GM12878 (cell line): ENCODE measurements at regions not wholly inside any gene's neighbourhood (a gene's known extent, or its start where the extent isn't known, plus 50 kb on each side); places are given as distances from the start of the nearest gene placed in this dataset.
"Not testable (repeated sequence)": the region's sequence is repeated elsewhere in the genome, so short reads cannot be mapped to it uniquely, and the experiment has no call there.

ENCODE experiments used
- JUND ChIP-seq: IDR thresholded peaks from 2 replicates; pipeline ENCODE4 v1.6.1; 2012; ENCODE audit warnings: low read depth, mild to moderate bottlenecking, low read length, improper control_type of control experiment, moderate library complexity
- POLR2A ChIP-seq: IDR thresholded peaks from 2 replicates; pipeline ENCODE4 v1.6.1; 2011; ENCODE audit warnings: low read depth, mild to moderate bottlenecking, low read length
- POLR2AphosphoS2 ChIP-seq: IDR thresholded peaks from 2 replicates; pipeline ENCODE4 v1.6.1; 2011; ENCODE audit warnings: low read depth, mild to moderate bottlenecking, low read length, improper control_type of control experiment, moderate library complexity

GRCh38 chr14:19131553-19131952 is 164.3 kb downstream of the POTEM start:
- not testable (repeated sequence) for TF ChIP-seq JUND, POLR2A, POLR2AphosphoS2
